HEK293T (cell line): ENCODE measurements at regions not wholly inside any gene's neighbourhood (a gene's known extent, or its start where the extent isn't known, plus 50 kb on each side); places are given as distances from the start of the nearest gene placed in this dataset.

Experiments used
- FOXM1 ChIP-seq: fragments of 450-650 bp; IDR thresholded peaks from 2 replicates; pipeline ENCODE4 v1.6.1; 2017; ENCODE audit warnings: mild to moderate bottlenecking, borderline replicate concordance
- LEF1 ChIP-seq: fragments of 450-650 bp; IDR thresholded peaks from 2 replicates; pipeline ENCODE4 v1.6.1; 2017; ENCODE audit warnings: mild to moderate bottlenecking, borderline replicate concordance
- SP1 ChIP-seq: fragments of 450-650 bp; IDR thresholded peaks from 2 replicates; pipeline ENCODE4 v1.6.1; 2017
- SUZ12 ChIP-seq: fragments of 450-650 bp; IDR thresholded peaks from 2 replicates; pipeline ENCODE4 v1.6.1; 2016; ENCODE audit warnings: mild to moderate bottlenecking

GRCh38 chr15:39286706-39287105 lies 294.2 kb upstream of the THBS1 start:
- TF ChIP-seq FOXM1 (no peak), LEF1 (no peak), SUZ12 (no peak), SP1 (no peak)
